NCI-H2107 treated with DMSO at 0.1 percent for 48 hours (cell line): ENCODE measurements at regions not wholly inside any gene's neighbourhood (a gene's known extent, or its start where the extent isn't known, plus 50 kb on each side); places are given as distances from the start of the nearest gene placed in this dataset.
A peak's percentile ranks its signal among the peaks of the same experiment; 100 is the strongest.
"Not testable (repeated sequence)": the region's sequence is repeated elsewhere in the genome, so short reads cannot be mapped to it uniquely, and the experiment has no call there.

Experiments
- DNase-seq: peaks from one replicate; lab custom pipeline; 2025; ENCODE audit not compliant: unreplicated experiment; lab: John Stamatoyannopoulos, UW

DNA sequence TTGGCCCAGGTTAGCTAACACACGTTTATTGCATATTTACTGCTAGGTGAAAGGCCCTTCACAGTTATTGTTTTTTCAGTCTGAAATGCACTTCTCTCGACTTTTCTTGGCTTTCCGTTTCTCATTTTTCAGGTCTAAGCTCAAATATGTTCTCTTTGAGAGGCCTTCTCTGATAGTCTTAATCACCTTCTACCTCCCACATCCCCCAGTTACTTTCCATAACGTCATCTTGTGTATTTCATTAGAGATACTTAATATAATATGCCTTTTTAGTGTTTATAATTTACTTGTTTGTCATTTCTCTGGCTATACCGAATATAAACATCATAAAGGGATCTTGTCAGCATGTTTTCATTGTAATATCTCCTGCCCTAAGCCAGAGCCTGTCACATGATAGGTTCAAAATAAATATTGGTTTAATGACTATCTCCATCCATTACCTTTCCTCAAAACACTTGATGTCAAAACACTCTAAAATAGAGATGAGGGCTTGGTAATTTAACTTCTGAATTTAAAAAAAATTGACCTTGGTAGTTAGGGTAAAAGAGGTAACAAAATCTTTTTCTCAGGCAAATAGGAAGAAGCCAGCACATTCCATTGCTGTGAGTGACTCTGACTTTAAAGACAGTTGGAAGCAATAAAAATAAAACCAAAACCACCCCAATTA is 168.6 kb upstream of the RFC3 start:
- DNase-seq, result peak; percentile 19

DNA sequence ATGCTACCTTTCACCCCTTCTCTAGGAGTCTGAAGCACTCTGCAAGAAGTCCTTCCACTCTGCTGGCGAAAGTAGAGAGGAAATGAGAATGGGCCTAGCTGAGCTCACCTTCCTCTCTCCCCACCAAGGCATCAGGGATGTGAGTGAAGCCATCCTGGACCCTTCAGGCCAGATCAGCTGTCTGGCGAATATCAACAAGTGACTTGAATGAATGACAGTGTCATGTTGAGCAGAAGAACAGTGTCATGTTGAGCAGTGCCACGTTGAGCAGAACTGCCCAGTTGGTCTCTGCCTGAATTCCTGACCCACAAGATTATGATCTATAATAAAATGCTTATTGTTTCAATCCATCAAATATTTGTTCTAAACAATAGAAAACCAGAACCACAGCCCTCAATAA is 166.2 kb upstream of the RFC3 start:
- DNase-seq, result no peak

DNA sequence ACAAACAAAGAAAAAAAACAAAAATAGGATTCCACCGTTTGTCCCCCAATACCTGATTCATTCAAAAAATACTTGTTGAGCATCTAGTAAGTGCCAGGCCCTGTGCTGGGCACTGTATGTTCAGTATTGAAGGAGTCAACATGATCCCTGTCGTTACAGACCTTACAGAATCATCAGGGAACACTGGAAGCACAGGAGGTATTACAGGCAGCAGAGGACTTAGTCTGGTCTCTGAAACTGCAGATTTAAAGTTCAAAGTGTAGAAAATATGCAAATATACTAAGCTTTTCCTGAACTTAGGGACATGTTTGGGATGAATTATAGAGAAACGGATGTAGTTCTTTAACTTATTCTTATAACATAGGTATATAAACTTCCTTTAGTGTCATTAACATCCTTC is 160.7 kb upstream of the RFC3 start:
- DNase-seq, result no peak

DNA sequence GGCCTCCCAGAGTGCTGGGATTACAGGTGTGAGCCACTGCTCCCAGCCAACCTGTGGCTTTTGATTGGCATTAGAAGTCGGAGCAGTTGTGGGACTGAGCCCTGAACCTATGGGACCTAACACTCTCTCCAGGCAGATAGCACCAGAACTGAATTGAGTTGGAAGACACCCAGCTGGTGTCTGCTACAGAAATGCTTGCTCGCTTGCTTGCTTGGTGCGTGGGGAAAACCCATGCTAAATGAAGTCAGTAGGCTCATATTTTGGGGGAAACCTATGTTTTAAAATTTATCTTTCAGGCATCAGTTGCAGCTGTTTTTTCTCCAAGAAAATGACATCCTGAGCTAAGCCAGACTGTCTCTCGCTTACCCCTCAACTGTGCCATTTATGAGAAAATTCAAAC is 158.5 kb upstream of the RFC3 start:
- DNase-seq, result no peak

DNA sequence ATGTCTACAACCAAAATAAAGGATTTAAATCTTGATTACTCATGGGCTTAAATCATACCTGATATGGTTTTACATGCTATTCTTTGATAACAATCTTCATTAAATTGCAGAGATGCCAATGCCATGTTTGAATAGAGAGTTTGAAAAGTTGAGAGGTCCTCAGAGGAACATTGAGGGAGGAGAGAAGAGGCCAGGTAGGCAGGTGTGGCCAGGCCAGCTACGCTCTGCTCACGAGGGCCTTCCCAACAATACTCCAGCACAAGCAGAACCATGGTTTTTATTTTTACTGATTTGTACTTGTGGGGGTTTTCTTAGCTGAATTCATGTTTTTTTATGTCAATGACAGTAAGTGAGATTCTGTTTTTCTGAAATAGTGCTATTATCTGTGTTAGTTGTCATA is 158.1 kb upstream of the RFC3 start:
- no peak for DNase-seq

DNA sequence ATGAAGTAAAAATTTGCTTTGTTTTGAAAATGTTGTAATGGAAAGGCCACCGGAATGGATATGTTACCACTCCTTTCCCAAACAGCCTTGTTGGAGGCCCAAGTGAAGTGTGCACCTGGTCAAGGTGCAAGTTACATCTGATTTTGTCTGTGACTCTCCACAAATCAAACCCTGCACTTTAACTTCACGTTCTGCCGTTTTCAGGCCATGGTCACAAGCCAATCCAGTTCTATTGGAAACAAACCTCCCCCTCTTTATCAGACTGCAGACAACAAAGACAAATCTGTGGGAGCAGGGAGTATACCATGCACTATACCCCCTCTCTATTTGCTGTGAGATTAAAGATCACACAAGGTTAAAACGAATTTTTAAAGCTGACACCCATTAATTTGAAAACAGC is 155.6 kb upstream of the RFC3 start:
- DNase-seq, result no peak

DNA sequence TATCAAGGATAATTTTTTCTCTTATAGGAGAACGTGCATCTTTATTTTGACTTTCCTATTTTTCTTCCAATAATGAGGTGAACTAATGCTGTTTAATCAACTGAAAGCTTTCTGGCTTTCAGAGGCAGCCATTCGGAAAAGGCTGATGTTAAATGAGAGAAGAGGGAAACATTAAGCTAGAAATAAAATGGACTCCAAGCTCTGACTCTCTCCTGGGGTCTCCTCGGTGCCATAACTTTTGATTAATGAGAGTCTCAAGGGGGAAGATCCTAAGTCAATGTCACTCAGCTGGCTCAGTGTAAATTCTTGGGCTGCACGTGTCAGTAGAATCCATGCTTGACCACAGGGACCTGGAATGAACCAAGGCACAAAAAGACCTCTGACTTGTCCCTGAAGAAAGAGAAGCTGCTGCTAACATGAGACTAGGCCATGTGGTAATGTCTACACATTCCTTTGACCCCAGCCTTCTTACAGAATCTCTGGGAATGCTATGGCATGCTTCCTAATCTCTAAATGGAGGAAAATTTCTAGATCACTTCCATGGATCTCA is 152.2 kb upstream of the RFC3 start:
- no peak for DNase-seq

DNA sequence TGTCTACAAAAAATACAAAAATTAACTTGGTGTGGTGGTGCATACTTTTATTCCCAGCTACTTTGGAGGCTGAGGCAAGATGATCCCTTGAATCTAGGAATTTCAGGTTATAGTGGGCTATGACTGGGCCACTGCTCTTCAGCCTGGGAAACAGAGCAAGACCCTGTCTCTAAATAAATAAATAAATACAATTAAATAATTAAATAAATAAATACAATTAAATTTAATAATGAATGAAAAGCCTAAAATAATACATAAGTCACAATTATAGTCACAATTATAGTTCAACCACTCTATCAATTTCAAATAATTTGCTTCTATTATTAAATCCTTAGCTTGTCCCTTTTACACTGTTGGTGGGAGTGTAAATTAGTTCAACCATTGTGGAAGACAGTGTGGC is 146.4 kb upstream of the RFC3 start:
- no peak for DNase-seq

DNA sequence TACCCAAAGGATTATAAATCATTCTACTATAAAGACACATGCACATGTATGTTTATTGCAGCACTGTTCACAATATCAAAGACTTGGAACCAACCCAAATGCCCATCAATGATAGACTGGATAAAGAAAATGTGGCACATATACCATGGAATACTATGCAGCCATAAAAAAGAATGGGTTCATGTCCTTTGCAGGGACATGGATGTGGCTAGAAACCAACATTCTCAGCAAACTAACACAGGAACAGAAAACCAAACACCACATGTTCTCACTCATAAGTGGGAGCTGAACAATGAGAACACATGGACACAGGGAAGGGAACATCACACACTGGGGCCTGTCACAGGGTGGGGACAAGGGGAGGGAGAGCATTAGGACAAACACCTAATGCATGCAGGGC is 145.9 kb upstream of the RFC3 start:
- not testable (repeated sequence) for DNase-seq

DNA sequence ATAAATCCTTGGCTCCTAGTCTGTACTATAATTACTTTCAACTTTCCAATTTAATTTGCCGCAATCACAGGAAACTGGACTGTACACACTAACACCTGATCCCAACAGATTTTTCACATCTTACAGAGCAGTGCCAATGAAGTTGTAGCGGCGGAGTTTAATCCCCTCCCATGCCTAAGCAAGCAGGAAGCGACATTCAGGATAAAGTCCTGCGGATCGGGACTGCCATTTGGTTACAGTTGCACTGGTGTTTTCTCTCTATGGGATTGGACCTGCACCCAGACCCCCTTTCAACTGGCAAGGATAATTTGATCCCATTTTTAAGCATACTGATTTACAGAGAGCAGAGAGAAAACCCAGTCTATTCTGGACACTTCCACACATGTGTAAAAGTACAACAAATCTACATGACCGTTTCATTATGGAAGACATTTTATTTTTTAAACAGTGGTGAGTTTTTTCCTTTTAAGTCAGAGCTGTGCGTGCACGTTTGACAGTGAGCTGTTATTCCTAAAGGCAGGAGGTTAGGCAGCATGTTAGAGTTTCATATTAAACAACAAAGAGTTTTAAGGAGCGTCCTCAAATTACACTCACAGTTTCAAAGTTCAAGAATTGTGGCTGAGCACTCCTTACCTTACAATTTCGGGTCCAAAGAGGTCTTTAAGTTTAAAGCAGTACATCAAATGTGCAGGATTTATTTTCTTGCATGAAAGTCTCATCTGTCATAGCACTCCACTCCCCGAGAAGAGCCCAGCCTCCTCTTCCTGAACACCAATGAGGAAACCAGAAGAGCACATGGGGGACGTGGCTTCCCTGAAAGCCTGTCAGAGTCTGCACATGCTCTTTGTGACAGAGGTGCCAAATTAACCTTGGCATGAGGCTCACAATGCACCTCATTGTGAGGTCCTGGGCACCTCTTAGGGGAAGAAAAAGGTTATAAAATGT is 141.6 kb upstream of the RFC3 start:
- peak; percentile 67 for DNase-seq

DNA sequence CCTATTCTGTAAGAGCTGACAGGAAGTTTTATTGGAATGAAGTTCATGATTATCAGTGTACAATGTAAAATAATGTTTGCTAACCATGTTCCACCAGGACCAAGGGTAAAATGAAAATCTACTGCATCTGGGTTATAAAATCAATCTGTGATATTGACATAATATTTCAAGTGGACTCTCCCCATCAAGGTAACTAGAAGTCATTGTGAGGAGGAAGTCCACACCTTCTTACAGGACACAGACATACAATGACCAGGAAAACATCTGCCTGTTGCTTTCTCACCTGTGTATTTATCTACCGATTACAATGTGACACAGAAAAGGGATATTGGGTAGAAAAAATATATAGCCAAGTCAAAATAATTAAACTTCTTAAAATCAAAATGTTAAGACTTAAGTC is 140.7 kb upstream of the RFC3 start:
- DNase-seq, result no peak

DNA sequence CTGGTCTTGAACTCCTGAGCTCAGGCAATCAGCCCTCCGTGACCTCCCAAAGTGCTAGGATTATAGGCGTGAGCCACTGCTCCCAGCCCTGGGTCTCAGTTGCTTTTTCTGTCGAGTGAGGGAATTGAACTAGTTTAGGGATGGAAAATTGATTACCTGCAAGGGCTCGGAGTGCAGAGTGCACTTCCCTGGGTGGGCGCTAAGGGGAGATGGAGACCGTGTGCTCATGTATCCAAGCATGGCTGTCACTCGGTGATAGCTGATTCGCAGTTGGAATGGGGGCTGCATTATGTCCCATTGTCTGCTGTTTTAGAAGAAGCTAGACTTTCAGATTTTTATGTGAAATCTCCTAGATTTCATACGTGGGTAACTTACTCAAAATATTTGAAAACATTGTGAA is 139.9 kb upstream of the RFC3 start:
- DNase-seq, result no peak

DNA sequence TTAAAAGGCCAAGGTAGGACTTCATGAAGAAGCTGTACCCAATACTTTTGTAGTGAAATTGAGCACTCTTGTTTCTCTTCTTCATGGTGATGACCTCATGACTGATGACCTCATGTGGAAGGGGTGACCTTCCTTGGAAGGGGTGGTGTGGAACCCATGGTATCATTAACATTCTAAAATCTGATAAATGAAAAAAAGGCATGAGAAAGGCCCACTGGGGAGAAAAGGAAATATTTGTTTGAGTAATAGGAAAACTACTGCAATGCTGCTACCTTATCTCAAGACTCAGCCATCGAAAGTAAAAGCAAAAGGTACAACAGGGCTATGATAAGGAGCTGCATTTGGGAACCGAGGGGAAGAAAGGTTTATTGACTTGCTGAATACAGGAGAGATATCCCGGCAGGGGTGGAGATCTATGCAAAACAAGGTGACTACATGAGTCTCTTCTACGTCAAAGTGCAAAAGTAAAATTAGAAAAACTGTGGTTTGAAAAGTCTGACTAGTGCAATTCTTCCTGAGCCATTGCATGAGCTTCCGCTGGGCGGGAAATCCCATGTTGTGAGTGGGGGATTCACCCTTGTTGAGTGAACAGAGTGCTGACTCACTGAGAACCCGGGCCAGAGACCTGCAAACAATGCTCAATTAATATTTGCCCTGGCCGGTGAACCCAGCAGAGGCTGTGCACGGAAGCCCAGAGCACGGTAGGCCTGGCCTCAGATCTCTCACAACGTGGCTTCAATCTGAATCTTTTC is 138.9 kb upstream of the RFC3 start:
- no peak for DNase-seq

DNA sequence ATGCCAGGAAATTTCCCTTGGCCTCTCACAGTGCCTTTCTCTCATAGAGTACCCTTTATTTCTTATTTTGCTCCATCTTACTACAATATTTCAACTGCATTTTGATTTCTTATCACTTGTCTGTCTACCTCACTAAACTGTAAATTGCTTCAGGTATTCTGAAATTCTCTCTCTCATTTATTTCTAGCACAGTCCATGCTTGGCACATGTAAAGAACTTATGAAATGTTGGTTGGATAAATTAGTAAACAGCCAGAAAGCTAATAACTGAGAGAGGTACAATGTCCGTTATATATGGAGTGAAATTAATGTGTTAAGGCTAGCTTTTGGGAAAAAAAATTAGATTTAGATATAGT is 138.3 kb upstream of the RFC3 start:
- DNase-seq, result no peak

DNA sequence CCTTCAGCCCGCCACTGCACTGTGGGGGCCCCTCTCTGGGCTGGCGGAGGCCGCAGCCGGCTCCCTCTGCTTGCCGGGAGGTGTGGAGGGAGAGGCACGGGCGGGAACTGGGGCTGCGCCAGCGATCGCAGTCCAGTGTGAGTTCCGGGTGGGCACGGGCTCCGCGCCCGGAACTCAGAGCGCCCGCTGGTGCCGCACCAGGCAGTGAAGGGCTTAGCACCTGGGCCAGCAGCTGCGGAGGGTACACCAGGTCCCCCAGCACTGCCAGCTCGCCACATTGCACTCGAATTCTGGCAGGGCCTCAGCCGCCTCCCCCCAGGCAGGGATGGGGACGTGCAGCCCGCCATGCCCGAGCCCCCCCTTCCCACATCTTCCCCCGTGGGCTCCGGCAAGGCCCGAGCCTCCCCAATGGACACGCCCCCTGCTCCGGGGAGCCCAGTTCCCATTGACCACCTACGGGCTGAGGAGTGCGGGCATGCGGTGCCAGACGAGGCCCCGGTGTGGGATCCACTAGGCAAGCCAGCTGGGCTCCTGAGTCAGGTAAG is 135.9 kb upstream of the RFC3 start:
- DNase-seq, result no peak

DNA sequence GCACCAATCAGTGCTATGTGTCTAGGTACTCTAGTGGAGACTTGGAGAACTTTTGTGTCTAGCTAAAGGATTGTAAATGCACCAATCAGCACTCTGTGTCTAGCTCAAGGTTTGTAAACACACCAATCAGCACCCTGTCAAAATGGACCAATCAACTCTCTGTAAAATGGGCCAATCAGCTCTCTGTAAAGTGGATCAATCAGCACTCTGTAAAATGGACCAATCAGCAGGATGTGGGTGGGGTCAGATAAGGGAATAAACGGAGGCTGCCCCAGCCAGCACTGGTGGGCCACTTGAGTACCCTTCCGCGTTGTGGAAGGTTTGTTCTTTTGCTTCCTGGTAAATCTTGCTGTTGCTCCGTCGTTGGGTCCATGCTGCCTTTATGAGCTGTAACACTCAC is 135.3 kb upstream of the RFC3 start:
- DNase-seq, result not testable (repeated sequence)

DNA sequence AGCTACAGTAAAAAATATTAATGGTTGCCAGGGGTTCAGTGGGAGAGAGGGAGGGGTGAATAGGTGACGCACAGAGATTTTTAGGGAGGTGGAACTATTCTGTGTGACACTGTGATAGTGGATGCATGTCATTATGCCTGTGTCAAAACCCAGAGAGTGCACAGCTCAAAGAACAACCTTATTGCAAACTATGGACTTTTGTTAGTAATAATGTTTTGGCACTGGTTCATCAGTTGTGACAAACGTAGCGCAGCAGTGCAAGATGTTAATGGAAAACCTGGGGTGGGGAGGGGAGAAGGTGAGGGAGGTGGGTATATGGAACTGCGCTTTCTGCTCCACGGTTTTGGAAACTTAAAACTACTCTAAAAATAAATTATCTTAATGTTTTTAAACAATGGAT is 134.6 kb upstream of the RFC3 start:
- no peak for DNase-seq

DNA sequence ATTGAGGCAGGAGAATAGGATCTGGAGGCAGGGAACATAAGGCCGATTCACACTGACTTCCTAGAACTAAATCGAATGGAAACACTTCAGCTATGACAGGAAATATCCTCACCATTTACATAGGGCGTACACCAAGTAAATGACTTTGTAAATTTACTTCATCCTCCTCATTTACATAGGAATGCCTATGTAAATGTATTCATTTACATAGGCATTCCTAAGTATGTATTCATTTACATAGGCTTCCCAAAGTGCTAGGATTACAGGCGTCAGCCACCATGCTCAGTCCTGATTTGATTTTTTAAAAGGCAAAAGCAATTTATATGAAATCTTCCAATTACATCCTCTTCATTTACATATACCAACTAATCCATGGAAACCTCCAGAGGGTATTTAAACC is 133.1 kb upstream of the RFC3 start:
- no peak for DNase-seq

DNA sequence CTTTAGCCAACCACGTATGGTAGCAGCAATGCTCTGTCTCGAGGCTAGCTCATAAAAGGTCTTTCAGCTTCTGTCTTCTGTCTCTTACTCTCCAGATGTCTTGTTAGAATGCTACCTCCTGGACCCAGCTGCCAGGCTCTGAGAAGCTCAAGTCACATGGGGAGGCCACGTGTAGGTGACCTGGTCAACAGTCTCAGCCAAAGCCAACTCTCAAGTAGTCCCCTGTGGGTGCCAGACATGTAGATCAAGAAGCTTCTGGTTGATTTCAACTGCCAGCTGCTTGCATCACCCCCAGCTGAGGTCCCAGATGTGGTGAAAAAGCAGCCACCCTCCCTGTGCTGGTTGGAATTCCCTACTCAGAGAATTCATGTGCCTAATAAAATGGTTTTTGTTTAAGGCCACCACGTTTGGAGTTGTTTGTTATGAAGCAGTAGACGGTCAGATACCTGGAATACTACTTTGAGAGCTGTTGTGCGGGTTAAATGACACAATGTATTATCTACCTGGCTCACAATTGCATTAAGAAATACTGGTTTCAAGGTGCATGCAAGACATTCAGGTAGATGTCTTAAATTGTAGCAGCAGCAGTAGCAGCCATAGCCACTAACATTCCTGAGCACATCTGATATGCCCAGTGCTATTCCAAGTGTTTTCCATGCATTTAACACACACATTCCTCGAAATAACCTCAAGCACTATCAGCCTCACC is 131.0 kb upstream of the RFC3 start:
- no peak for DNase-seq

DNA sequence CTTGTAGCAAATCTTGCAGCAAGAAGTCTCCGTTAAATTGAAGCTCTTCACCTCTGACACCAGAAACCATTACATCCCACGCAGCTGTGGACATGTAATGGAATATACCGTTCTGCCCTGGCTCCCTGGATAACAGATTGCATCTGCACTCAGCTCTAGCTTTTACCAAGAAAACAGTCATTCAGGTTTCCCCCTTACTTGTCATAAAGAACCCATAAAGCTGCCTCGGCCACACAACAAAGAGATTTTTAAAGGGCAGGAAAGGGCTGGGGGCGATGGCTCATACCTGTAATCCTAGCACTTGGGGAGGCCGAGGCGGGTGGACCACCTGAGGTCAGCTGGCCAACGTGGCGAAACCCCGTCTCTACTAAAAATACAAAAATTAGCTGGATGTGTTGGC is 127.6 kb upstream of the RFC3 start:
- DNase-seq, result no peak

DNA sequence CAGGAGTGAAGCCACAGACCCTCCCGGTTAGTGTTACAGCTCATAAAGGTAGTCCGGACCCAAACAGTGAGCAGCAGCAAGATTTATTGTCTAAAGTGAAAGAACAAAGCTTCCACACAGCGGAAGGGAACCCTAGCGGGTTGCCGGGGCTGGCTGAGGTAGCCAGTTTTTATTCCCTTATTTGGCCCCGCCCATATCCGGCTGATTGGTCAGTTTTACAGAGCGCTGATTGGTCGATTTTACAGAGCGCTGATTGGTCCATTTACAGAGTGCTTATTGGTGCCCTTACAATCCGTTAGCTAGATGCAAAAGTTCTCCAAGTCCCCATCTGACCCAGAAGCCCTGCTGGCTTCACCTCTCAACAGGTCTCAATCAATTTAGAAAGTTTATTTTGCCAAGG is 126.0 kb upstream of the RFC3 start:
- no peak for DNase-seq
